T-helper 1 cell treated with Interleukin-12 subunit alpha and Interleukin-12 subunit beta and Interleukin-4 antibody, amounts not matched to agents 30 ng/mL and 1 ng/mL, for 36 hours (primary cell): ENCODE measurements at regions not wholly inside any gene's neighbourhood (a gene's known extent, or its start where the extent isn't known, plus 50 kb on each side); places are given as distances from the start of the nearest gene placed in this dataset.

Experiments
- intact Hi-C: fragments of 100-400 bp; cut with micrococcal nuclease; formaldehyde crosslinking; loops from one replicate; pipeline ENCODE4 v1.15.1; 2024

DNA sequence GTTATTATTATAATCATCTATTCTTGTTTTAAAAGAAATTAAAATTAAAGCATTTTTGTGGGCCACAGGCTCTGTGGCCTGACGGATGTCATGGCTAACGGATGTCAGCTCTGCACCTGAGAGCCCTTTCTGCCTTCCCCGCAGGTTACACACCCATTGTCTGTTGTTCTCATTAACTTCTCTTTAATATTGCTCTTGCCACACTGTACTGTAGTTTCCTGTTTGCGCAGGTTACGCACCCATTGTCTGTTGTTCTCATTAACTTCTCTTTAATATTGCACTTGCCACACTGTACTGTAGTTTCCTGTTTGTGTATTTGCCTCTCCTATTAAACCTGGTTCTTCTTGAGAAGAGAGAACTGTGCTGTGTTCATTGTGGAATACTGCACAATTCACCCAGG, 294.4 kb upstream of the PLXNA2 start:
- intact Hi-C loops = no loop called here

DNA sequence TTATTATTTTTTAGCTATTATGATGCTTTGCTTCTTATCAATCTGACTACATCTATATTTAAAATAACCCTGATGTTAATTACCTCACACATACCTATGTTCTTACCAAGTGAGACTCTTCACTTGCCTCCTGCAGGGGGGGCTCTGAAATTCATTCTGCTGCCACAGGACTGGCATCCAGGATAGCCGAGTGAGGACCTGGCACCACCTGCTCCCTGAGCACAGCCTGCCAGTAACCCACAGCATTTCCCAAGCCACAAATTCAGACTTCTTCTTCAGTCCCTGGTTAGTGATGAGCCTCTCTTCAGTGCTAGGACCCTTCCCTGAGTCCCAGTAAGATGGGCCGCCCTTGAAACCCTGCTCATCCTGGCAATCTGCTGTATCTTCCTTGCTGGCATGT, 296.5 kb upstream of the PLXNA2 start:
- intact Hi-C loops = no loop called here

DNA sequence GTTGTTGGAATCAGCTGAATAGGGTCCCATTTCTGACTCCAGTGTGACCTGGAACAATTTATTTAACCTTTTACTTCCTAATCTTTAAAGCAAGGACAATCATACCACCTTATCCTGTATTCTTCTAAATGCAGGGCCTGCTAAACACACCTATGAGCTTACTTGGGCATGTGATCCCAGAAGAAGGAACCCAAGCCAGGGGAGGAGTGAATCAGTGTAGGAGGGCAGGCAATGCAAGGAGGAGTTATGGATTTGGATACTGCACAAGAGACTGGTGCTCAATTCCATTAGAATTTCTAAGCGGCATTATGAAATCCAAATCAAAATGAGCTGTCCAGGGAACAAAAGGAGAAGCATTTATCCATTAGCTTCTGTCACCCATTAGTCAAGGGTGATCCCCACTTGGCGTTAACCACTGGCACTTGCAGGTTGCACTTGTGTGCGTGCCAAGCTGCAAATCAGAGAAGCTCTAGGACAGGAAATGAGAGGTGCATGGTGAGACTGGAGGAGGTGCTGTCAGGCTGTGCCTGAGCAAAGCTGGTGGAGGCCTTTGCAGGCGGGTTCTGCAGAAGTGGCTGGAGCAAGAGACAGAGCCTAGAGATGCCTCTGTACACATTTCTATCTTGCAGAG, 297.2 kb upstream of the PLXNA2 start:
- intact Hi-C loops = no loop called here

GRCh38 chr1:208542309-208542708, 298.1 kb upstream of the PLXNA2 start:
- intact Hi-C loops = no loop called here

DNA sequence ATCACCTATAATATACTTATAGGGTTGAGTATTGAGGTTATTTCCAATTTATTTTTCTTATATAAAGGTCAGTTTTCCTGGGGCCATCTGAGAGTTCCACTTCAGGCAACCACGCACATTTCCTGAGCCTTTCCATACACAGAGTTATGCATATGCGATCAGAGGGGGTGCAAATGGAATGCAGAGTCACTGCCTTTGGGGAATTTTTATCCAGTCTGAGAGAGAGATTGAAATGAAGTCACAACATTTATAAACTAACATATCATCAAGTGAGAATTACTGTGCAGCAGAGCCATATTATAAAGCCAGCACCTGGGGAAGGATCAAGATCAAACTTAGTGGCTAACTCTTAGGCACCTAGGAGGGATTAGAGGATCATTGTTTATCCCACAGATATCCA, 299.9 kb upstream of the PLXNA2 start:
- intact Hi-C loops = no loop called here

DNA sequence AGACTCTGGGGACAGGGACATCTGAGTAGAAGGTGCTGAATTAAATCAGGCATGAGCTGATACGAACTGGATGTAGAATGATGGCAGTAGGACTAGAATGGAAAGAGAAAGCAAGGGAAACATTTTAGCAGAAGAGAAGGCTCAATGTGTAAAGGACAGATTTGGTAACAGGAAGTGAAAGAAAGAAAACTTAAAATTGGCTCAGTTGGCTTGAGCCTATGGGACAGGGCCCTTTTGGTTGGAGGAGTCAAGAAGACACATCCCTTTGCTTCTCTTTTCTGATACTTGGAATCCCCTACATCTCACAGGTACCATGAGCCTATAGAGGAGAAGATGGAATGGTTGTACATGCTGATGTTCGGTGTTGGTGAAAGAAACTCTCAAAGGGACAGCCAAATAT, 300.6 kb upstream of the PLXNA2 start:
- intact Hi-C loops = no loop called here

DNA sequence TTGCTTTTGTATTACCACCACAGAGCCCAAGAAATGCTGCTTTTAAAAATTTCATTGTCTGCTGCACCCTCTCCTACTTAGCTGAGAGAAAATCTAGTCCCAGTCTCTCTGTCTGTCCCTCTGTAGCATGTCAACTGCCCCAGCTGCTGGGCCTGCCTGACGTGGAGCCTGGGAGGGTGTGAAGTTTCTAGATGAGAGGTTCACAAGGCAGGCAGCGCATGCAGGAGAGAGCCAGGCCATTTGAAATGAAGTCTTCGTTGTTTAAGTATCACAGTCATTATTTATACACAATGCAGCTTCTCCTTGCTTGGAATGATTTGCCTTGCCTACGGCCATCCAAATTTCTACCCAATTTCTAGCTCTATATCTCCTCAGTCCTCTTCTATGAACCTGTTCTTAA, 306.8 kb upstream of the PLXNA2 start:
- intact Hi-C loops = no loop called here

- intact Hi-C loops = no loop called here
Observed at GRCh38 chr1:208551633-208552320, 307.6 kb upstream of the PLXNA2 start.

DNA sequence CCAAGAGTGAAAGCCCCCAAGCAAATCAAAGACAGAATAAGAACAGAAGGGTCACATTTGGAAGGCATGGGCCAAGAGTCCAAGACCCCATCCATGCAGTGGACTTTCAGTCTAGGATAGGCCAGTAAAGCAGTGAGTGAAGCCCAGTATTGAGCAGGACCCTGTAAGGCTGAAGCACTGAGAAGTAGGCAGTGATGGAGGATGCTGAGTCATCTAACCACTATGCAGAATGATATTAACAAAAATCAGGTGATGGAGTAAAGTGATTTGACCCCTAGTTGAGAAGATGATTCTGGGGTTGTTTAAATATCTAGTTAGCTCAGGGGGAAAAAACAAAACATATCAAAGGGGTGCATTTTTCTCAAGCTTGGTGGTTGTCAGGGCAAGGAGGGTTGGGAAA, 308.7 kb upstream of the PLXNA2 start:
- intact Hi-C loops = no loop called here

DNA sequence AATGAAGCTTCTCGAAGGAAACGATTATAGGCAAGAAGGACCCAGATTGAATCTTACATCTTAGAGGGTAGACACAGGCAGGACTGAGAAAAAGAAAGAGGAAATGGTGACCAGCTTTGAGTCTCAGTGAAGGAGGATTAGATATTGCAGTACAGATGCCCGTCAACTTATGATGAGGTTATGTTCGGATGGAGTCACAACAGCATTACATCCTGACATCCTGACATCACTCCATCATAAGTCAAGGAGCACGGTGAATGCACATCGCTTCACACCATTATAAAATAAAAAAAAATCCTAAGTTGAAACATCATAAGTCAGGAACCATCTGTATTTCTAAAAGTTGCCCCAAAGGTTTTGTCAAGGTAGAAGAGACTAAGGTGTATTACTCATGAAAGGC, 312.3 kb upstream of the PLXNA2 start:
- intact Hi-C loops = no loop called here

GRCh38 chr1:208557046-208557722, 313.0 kb upstream of the PLXNA2 start:
- intact Hi-C loops = no loop called here

GRCh38 chr1:208557723-208558094, 313.5 kb upstream of the PLXNA2 start:
- intact Hi-C loops = no loop called here

GRCh38 chr1:208559597-208560329, 315.6 kb upstream of the PLXNA2 start:
- intact Hi-C loops = no loop called here

DNA sequence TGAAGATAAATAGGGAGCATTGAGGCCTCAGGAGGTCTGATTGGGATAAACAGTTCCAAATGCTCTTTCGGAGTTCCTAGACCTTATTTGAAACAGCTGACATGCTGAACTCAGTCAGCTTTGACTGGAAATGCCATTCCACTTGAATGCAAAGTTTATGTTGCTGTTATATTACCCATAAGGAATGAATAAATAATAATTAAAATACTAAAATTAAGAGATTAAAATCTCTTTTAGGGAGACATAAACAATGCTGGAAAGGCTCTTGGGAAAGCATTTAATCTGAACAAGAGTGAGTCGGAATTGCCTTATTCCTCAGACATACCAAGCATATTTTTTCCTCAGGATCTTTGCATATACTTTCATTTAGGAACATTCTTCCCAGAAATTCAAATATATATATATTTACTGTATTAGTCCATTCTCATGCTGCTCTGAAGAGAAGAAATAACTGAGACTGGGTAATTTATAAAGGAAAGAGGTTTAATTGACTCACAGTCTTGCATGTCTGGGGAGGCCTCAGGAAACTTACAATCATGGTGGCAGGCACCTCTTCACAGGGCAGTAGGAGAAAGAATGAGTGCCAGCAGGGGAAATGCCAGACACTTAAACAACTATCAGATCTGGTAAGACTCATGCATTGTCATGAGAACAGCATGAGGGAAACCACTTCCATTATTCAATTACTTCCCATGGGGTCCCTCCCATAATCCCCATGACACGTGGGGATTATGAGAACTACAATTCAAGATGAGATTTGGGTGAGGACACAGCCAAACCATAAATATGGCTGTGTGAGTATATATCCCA, 318.2 kb upstream of the PLXNA2 start:
- intact Hi-C loops = no loop called here

GRCh38 chr1:208564466-208564865, 320.3 kb upstream of the PLXNA2 start:
- intact Hi-C loops = no loop called here

DNA sequence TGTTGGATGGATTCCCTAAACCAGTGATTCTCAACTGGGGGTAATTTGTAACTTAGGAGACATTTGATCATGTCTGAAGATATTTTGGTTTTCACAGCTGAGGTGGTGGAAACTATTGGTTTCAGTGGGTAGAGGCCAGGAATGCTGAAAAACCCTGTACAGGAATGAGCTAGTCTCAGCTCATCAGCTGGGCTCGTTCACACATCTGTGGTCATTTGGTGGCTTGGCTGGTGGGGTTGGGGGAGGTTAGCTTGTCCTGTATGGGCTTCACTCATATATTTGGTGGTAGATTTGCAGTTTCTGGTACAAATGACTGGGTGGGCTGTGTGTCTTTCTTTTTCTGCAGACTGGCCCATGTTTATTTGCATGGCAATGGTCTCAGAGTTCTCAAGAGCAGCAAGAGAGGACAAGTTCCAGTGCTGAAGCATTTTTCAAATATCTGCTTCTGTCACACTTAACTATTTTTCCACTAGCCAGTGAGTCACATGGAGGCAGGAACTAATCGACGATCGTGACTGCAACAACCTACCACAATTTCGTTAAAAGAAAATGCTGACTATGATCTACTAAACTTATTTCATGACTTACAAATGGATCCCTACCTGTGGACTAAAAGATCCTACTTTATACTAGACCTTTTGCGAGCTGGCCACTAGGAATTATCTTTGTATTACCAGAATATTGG, 321.7 kb upstream of the PLXNA2 start:
- intact Hi-C loops = no loop called here

GRCh38 chr1:208569181-208569580, 325.0 kb upstream of the PLXNA2 start:
- intact Hi-C loops = no loop called here

- intact Hi-C loops = no loop called here
Observed at GRCh38 chr1:208570362-208570761, 326.2 kb upstream of the PLXNA2 start.

DNA sequence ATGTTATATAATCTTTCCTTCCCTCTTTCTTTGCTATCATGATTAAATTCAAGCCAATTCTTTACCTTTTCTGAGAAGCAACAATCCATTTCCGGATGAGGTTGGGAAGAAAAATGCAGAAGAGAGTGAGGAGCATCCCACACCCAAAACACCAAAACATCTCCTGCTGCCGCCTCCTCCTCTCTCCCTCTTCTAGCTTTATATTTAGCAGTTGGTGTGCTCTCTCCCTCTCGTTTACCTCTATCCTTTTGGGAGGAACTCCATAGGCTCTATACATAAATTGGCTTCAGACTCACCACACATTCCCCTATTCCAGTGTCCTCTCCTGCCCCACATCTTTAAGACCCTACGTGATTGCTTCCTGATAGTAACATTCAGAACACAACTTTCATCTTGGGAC, 332.2 kb upstream of the PLXNA2 start:
- intact Hi-C loops = no loop called here

- intact Hi-C loops = no loop called here
Observed at GRCh38 chr1:208577381-208577905, 333.3 kb upstream of the PLXNA2 start.

- intact Hi-C loops = no loop called here
Observed at GRCh38 chr1:208581209-208581608, 337.0 kb upstream of the PLXNA2 start.
